ENCODE measurements at regions not wholly inside any gene's neighbourhood (a gene's known extent, or its start where the extent isn't known, plus 50 kb on each side); places are given as distances from the start of the nearest gene placed in this dataset.

DNA sequence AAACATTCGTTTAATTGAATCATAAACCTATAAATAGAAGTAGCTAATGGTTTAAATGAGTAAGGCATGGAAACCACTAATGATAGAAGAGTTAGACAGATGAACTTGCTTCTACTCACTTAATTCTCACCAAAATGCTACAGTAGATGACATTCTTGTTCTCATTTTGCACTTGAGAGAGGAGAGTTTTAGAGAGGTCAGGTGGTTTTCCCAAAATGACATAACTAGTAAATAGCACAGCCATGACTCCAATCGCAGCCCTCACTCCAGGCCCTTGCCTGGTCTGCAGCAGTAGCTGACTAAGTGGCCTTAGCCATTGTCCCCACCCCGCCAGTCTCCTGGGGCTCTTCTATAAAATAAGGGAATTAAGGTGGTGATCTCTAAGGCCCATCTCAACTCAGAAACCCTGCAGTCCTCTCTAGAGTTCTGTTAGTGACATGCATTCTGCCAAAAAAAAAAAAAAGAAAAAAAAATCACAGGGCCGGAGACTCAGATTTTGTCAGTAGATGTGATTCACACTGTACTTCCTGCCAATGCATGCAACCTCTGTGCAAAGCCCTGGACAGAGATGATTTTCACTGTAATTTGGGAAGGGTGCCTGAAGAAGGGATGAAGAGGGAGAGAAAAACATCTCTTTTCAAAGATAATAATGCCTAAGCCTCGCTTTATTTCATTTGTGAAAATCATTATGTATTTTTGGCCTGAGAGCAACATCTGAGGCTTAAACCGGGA is 221.8 kb downstream of the ANAPC1 start:
- H3K27me3 ChIP-seq (ENCODE audit: control insufficient read depth, low read length), result no peaks in the 10 kb centered on the region
- H3K4me2 ChIP-seq (ENCODE audit: low read length), result no peak overlapping the region
- H3K4me1 ChIP-seq (ENCODE audit: control insufficient read depth, low read length), result peaks cover 35% of the 10 kb centered on the region
- H3K27ac ChIP-seq (ENCODE audit: low read depth, low read length), result no peak overlapping the region
- H3K36me3 ChIP-seq (ENCODE audit: control insufficient read depth, low read length), result no peaks in the 10 kb centered on the region
- H3K9me3 ChIP-seq (ENCODE audit: control insufficient read depth, insufficient read depth, low read length), result peaks cover 8% of the 10 kb centered on the region; the same call in 1 of the 2 replicates
- no peaks in the 10 kb centered on the region for H4K20me1 ChIP-seq (ENCODE audit: control insufficient read depth, insufficient read depth, low read depth, low read length)
- no peak overlapping the region for H3K4me3 ChIP-seq (ENCODE audit: low read length)
- H3K9me2 ChIP-seq (replicated peaks; ENCODE audit: control insufficient read depth, low read length), result no peaks in the 10 kb centered on the region
- TF ChIP-seq, protein P1, sequence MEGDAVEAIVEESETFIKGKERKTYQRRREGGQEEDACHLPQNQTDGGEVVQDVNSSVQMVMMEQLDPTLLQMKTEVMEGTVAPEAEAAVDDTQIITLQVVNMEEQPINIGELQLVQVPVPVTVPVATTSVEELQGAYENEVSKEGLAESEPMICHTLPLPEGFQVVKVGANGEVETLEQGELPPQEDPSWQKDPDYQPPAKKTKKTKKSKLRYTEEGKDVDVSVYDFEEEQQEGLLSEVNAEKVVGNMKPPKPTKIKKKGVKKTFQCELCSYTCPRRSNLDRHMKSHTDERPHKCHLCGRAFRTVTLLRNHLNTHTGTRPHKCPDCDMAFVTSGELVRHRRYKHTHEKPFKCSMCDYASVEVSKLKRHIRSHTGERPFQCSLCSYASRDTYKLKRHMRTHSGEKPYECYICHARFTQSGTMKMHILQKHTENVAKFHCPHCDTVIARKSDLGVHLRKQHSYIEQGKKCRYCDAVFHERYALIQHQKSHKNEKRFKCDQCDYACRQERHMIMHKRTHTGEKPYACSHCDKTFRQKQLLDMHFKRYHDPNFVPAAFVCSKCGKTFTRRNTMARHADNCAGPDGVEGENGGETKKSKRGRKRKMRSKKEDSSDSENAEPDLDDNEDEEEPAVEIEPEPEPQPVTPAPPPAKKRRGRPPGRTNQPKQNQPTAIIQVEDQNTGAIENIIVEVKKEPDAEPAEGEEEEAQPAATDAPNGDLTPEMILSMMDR (IDR thresholded peaks at IDR 0.05; ENCODE audit: low read depth, low read length, poor library complexity, severe bottlenecking), result no peak
- TF ChIP-seq EZH2phosphoT487 (IDR thresholded peaks at IDR 0.05; ENCODE audit: borderline replicate concordance, low read length), result no peak
- no peaks in the 10 kb centered on the region for H3K79me2 ChIP-seq (ENCODE audit: control insufficient read depth, low read length)
- H3F3A ChIP-seq (ENCODE audit: control insufficient read depth, insufficient read depth), result no peaks in the 10 kb centered on the region

DNA sequence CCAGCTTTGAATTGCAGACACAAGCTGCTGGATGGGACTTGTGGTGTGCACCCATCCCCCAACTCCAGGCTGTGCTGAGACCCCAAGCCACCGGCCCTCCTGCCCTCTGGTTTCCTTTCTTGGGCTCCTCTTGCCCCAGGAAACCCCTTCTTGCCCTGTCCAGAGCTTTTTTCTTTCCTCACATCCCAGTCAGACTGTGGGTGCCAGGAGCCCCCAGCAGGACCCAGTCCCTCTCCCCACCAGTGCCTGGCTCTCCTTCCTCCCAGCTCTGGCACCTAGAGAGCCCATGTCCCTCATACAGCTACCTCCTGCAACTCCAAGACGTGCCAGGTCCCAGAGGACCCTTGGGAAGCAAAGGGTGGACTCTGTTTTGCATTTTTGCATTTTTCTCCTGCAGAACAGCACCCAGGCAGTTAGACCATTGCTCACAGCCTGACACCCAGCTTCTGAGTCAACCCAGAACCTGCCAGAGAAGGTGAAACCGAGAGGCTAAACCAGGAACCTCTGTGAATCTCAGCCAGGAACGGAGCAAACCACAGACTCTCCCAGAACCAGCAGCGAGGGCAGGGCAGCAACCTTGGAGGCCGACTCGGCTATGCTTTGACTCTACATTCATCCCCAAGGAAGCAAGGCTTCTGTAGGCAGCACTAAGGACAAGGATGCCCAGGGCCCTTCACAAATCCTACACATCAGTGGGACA is 221.1 kb downstream of the ANAPC1 start:
- no peak overlapping the region for H3K27ac ChIP-seq (ENCODE audit: low read depth, low read length)

DNA sequence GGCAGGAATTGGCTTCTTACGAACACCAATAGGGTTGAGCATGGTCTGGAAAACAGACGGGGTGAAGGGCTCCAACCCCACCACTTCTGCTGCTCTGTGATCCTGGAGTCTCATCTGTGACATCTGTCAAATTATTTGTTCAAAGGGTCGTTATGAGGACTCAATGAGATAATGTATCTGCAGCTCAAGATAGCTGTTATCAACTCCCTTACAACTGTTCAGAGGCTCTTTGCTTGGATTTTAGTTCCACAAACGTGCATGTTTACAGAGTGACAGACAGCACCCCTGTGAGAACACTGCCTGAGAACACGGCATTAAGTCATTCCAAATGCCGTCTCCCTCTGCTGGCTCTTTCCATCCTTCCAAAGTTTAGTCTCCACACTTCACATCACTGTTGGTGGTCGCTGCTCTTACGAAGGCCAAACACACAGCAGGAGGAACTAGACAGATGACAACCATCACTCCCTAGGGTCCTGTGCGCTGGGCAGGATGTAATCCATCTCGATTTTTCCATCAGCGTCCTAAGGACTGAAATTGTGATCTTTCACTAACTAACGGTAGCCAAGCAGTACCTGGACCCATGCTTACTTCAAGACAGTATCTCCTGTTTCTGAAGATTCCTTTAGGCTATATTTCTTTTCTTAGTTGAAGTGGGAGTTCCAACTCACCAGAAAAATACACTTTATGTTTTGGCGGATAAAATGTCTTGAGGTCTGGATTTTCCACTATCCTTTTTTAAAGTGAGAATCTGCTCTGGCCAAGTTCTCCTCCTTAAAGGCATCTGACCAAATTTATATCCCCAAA is 220.3 kb downstream of the ANAPC1 start:
- H3F3A ChIP-seq (ENCODE audit: control insufficient read depth, insufficient read depth), result no peaks in the 10 kb centered on the region
- no peak for TF ChIP-seq EZH2phosphoT487 (IDR thresholded peaks at IDR 0.05; ENCODE audit: borderline replicate concordance, low read length)
- TF ChIP-seq, protein P1 (IDR thresholded peaks at IDR 0.05; ENCODE audit: low read depth, low read length, poor library complexity, severe bottlenecking), result no peak
- H3K9me3 ChIP-seq (ENCODE audit: control insufficient read depth, insufficient read depth, low read length), result peaks cover 22% of the 10 kb centered on the region; the same call in 1 of the 2 replicates
- H3K4me3 ChIP-seq (ENCODE audit: low read length), result no peak overlapping the region
- peaks cover 48% of the 10 kb centered on the region for H3K4me1 ChIP-seq (ENCODE audit: control insufficient read depth, low read length)
- H3K27ac ChIP-seq (ENCODE audit: low read depth, low read length), result no peak overlapping the region
- no peaks in the 10 kb centered on the region for H3K79me2 ChIP-seq (ENCODE audit: control insufficient read depth, low read length)
- H3K36me3 ChIP-seq (ENCODE audit: control insufficient read depth, low read length), result no peaks in the 10 kb centered on the region
- no peak overlapping the region for H3K4me2 ChIP-seq (ENCODE audit: low read length)
- no peaks in the 10 kb centered on the region for H3K9me2 ChIP-seq (replicated peaks; ENCODE audit: control insufficient read depth, low read length)
- no peaks in the 10 kb centered on the region for H3K27me3 ChIP-seq (ENCODE audit: control insufficient read depth, low read length)
- H4K20me1 ChIP-seq (ENCODE audit: control insufficient read depth, insufficient read depth, low read depth, low read length), result no peaks in the 10 kb centered on the region

More for the DNA sequence above, 221.1 kb downstream of the ANAPC1 start:
- H3K4me2 ChIP-seq (ENCODE audit: low read length), result no peak overlapping the region; the same call in 1 of the 2 replicates
- H3K9me3 ChIP-seq (ENCODE audit: control insufficient read depth, insufficient read depth, low read length), result peaks cover 15% of the 10 kb centered on the region; the same call in 1 of the 2 replicates
- TF ChIP-seq, protein P1 (IDR thresholded peaks at IDR 0.05; ENCODE audit: low read depth, low read length, poor library complexity, severe bottlenecking), result no peak
- TF ChIP-seq EZH2phosphoT487 (IDR thresholded peaks at IDR 0.05; ENCODE audit: borderline replicate concordance, low read length), result no peak
- H3F3A ChIP-seq (ENCODE audit: control insufficient read depth, insufficient read depth), result no peaks in the 10 kb centered on the region
- no peak overlapping the region for H3K4me3 ChIP-seq (ENCODE audit: low read length)
- H4K20me1 ChIP-seq (ENCODE audit: control insufficient read depth, insufficient read depth, low read depth, low read length), result no peaks in the 10 kb centered on the region
- H3K79me2 ChIP-seq (ENCODE audit: control insufficient read depth, low read length), result no peaks in the 10 kb centered on the region
- H3K36me3 ChIP-seq (ENCODE audit: control insufficient read depth, low read length), result no peaks in the 10 kb centered on the region
- H3K27me3 ChIP-seq (ENCODE audit: control insufficient read depth, low read length), result no peaks in the 10 kb centered on the region
- H3K9me2 ChIP-seq (replicated peaks; ENCODE audit: control insufficient read depth, low read length), result no peaks in the 10 kb centered on the region
- H3K4me1 ChIP-seq (ENCODE audit: control insufficient read depth, low read length), result peaks cover 40% of the 10 kb centered on the region

Measured in DOHH2 (cell line).